Omental fat pad (tissue), 3 donors: ENCODE measurements at regions not wholly inside any gene's neighbourhood (a gene's known extent, or its start where the extent isn't known, plus 50 kb on each side); places are given as distances from the start of the nearest gene placed in this dataset.

Experiments
- ATAC-seq: fragments of 150-250 bp; one replicate; pipeline ENCODE4 v1.9.1; 2016; ENCODE audit warnings: mild to moderate bottlenecking, moderate library complexity; ENCODE audit not compliant: low FRiP score
- DNase-seq: peaks from one replicate; pipeline ENCODE4 v3.0.0-alpha.2; 2019; ENCODE audit warnings: low spot score
- CTCF ChIP-seq, 3 donors: fragments of 450-650 bp; IDR thresholded peaks; one replicate each; pipeline ENCODE4 v1.5.1; 2016 to 2017; ENCODE audit warnings: antibody characterized with exemption in 3 of 3, mild to moderate bottlenecking in 3 of 3, moderate library complexity in 2 of 3

GRCh38 chr3:79985816-79986215 lies 218.0 kb upstream of the ROBO1 start:
- DNase-seq = no peak
- ATAC-seq = no peak
- no peak for TF ChIP-seq CTCF (IDR thresholded peaks at IDR 0.05)

GRCh38 chr3:79983118-79983517 lies 215.3 kb upstream of the ROBO1 start:
- ATAC-seq = no peak
- TF ChIP-seq CTCF (IDR thresholded peaks at IDR 0.05) = no peak
- no peak for DNase-seq

- no peak for DNase-seq
- no peak for TF ChIP-seq CTCF (IDR thresholded peaks at IDR 0.05)
- no peak for ATAC-seq
These were observed 212.2 kb upstream of the ROBO1 start for GRCh38 chr3:79979990-79980389.

GRCh38 chr3:79976466-79976865 lies 208.7 kb upstream of the ROBO1 start:
- DNase-seq (no peak), ATAC-seq (no peak)

GRCh38 chr3:79973917-79974595 lies 206.3 kb upstream of the ROBO1 start:
- no peak for ATAC-seq
- no peak for DNase-seq
- TF ChIP-seq CTCF (IDR thresholded peaks at IDR 0.05) = no peak

More at GRCh38 chr3:79976466-79976865, 208.7 kb upstream of the ROBO1 start:
- TF ChIP-seq CTCF (IDR thresholded peaks at IDR 0.05) = no peak

- ATAC-seq = no peak
- no peak for DNase-seq
- no peak for TF ChIP-seq CTCF (IDR thresholded peaks at IDR 0.05)
These were observed 205.7 kb upstream of the ROBO1 start for GRCh38 chr3:79973482-79973881.

GRCh38 chr3:79968418-79968817 lies 200.6 kb upstream of the ROBO1 start:
- DNase-seq = no peak
- no peak for TF ChIP-seq CTCF (IDR thresholded peaks at IDR 0.05)
- no peak for ATAC-seq
